Smooth muscle cell (in vitro differentiated cells): ENCODE measurements at regions not wholly inside any gene's neighbourhood (a gene's known extent, or its start where the extent isn't known, plus 50 kb on each side); places are given as distances from the start of the nearest gene placed in this dataset.

Experiments
- DNase-seq: peaks from one replicate; lab custom pipeline; 2025; ENCODE audit not compliant: unreplicated experiment; lab: John Stamatoyannopoulos, UW
- H2AFZ ChIP-seq: fragments of 200-600 bp; sonication (generic); 2 replicates; pipeline ENCODE4 v1.6.0; 2016; ENCODE audit warnings: antibody characterized with exemption, low read depth, mild to moderate bottlenecking
- H3F3A ChIP-seq: fragments of 200-600 bp; sonication (generic); 2 replicates; pipeline ENCODE4 v1.6.0; 2017; ENCODE audit warnings: antibody characterized with exemption, low read depth
- H3K27ac ChIP-seq: fragments of 200-600 bp; sonication (generic); 2 replicates; pipeline ENCODE4 v1.5.1; 2016; ENCODE audit warnings: low read depth, mild to moderate bottlenecking
- H3K27me3 ChIP-seq: fragments of 200-600 bp; sonication (generic); 2 replicates; pipeline ENCODE4 v1.6.1; 2016; ENCODE audit warnings: low read depth, mild to moderate bottlenecking
- H3K36me3 ChIP-seq: fragments of 200-600 bp; sonication (generic); 2 replicates; pipeline ENCODE4 v1.5.1; 2016; ENCODE audit warnings: low read depth
- H3K4me1 ChIP-seq: fragments of 200-600 bp; sonication (generic); 2 replicates; pipeline ENCODE4 v1.5.1; 2016; ENCODE audit warnings: low read depth
- H3K4me2 ChIP-seq: fragments of 200-600 bp; sonication (generic); 2 replicates; pipeline ENCODE4 v1.6.0; 2016; ENCODE audit warnings: mild to moderate bottlenecking
- H3K4me3 ChIP-seq: fragments of 200-600 bp; sonication (generic); 2 replicates; pipeline ENCODE4 v1.5.1; 2016; ENCODE audit warnings: mild to moderate bottlenecking
- H3K79me2 ChIP-seq: fragments of 200-600 bp; sonication (generic); 2 replicates; pipeline ENCODE4 v1.6.0; 2016; ENCODE audit warnings: low read depth, mild to moderate bottlenecking
- H3K9ac ChIP-seq: fragments of 200-600 bp; sonication (generic); 2 replicates; pipeline ENCODE4 v1.6.0; 2016; ENCODE audit warnings: low read depth
- H3K9me3 ChIP-seq: fragments of 200-600 bp; sonication (generic); replicated peaks from 2 replicates; pipeline ENCODE4 v1.5.1; 2016; ENCODE audit warnings: low read depth
- H4K20me1 ChIP-seq: fragments of 200-600 bp; sonication (generic); 2 replicates; pipeline ENCODE4 v1.6.0; 2016; ENCODE audit warnings: low read depth
- WGBS: methylation state at CpG from one replicate; pipeline ENCODE4 v1.1.7; 2016; ENCODE audit warnings: low lambda C conversion rate; 5-methylcytosine and 5-hydroxymethylcytosine counted together
- TF ChIP-seq, protein P1 (sequence below): fragments of 200-600 bp; sonication (generic); IDR thresholded peaks from 2 replicates; pipeline ENCODE4 v1.5.1; 2017; ENCODE audit warnings: borderline replicate concordance, mild to moderate bottlenecking, antibody characterized with exemption; ENCODE audit not compliant: insufficient read depth, poor library complexity, severe bottlenecking

- 49% methylated on average over 38 of the region's 38 CpGs for WGBS
- Histone ChIP-seq H3K36me3 (no peaks in the 10 kb centered on the region), H2AFZ (no peak overlapping the region), H3K27ac (peak overlapping the region; percentile 48), H3K4me3 (no peak overlapping the region), H3K9ac (no peak overlapping the region), H3F3A (no peaks in the 10 kb centered on the region), H3K79me2 (no peaks in the 10 kb centered on the region), H3K4me2 (peak overlapping the region; percentile 51), H3K4me1 (no peaks in the 10 kb centered on the region), H3K9me3 (no peaks in the 10 kb centered on the region), H4K20me1 (no peaks in the 10 kb centered on the region), H3K27me3 (no peaks in the 10 kb centered on the region)
- DNase-seq = peak; percentile 80
- TF ChIP-seq, protein P1, sequence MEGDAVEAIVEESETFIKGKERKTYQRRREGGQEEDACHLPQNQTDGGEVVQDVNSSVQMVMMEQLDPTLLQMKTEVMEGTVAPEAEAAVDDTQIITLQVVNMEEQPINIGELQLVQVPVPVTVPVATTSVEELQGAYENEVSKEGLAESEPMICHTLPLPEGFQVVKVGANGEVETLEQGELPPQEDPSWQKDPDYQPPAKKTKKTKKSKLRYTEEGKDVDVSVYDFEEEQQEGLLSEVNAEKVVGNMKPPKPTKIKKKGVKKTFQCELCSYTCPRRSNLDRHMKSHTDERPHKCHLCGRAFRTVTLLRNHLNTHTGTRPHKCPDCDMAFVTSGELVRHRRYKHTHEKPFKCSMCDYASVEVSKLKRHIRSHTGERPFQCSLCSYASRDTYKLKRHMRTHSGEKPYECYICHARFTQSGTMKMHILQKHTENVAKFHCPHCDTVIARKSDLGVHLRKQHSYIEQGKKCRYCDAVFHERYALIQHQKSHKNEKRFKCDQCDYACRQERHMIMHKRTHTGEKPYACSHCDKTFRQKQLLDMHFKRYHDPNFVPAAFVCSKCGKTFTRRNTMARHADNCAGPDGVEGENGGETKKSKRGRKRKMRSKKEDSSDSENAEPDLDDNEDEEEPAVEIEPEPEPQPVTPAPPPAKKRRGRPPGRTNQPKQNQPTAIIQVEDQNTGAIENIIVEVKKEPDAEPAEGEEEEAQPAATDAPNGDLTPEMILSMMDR = no peak
These were observed 130.9 kb upstream of the PTPN1 start for GRCh38 chr20:50379049-50379990.

- no peak overlapping the region for H3K4me3 ChIP-seq
- TF ChIP-seq, protein P1 = no peak
- H3K9me3 ChIP-seq = no peaks in the 10 kb centered on the region
- DNase-seq = no peak
- H2AFZ ChIP-seq = no peak overlapping the region
- H3K4me2 ChIP-seq = no peak overlapping the region
- H3K9ac ChIP-seq = no peak overlapping the region
- no peaks in the 10 kb centered on the region for H3F3A ChIP-seq
- H3K4me1 ChIP-seq = no peaks in the 10 kb centered on the region
- WGBS = 95% methylated on average over 16 of the region's 16 CpGs
- no peaks in the 10 kb centered on the region for H4K20me1 ChIP-seq
- peak overlapping the region; percentile 48 for H3K27ac ChIP-seq
- no peaks in the 10 kb centered on the region for H3K36me3 ChIP-seq
- no peaks in the 10 kb centered on the region for H3K27me3 ChIP-seq
- no peaks in the 10 kb centered on the region for H3K79me2 ChIP-seq
These were observed 130.0 kb upstream of the PTPN1 start for GRCh38 chr20:50379991-50380696.

- H4K20me1 ChIP-seq = no peaks in the 10 kb centered on the region
- no peak overlapping the region for H3K4me2 ChIP-seq
- H3K27me3 ChIP-seq = no peaks in the 10 kb centered on the region
- H3K4me1 ChIP-seq = no peaks in the 10 kb centered on the region
- TF ChIP-seq, protein P1 = peak; percentile 32
- H3F3A ChIP-seq = no peaks in the 10 kb centered on the region
- no peak overlapping the region for H3K4me3 ChIP-seq
- peak; percentile 1 for DNase-seq
- 73% methylated on average over 5 of the region's 5 CpGs for WGBS
- no peaks in the 10 kb centered on the region for H3K9me3 ChIP-seq
- H3K79me2 ChIP-seq = no peaks in the 10 kb centered on the region
- no peak overlapping the region for H3K27ac ChIP-seq
- no peak overlapping the region for H3K9ac ChIP-seq
- no peaks in the 10 kb centered on the region for H3K36me3 ChIP-seq
- H2AFZ ChIP-seq = no peak overlapping the region
These were observed 129.5 kb upstream of the PTPN1 start for GRCh38 chr20:50380697-50381040.
